ENCODE measurements at regions not wholly inside any gene's neighbourhood (a gene's known extent, or its start where the extent isn't known, plus 50 kb on each side); places are given as distances from the start of the nearest gene placed in this dataset.

DNA sequence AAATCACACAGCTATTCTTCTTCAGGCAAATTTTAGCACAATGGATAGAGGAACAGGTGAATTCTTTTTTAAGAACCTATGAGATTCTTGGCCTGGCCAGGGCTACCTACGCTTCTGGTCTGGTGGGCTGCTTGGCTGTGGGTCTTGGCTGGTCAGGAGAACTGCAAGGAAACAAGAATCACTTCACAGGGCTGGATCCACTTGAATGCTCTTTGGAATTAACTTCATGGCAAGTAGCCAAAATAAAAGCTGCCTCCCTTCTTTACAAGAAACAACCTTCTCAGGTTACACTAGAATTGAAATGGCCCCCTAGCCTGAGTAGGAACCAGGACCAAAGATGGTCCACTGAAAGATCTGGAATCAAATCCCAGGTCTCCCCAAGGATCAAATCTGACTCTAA, 519.1 kb downstream of the IQCM start:
- TF ChIP-seq NANOG (IDR thresholded peaks at IDR 0.05; ENCODE audit: insufficient read depth, low read depth, low read length, poor library complexity, severe bottlenecking) (no peak), RNF2 (IDR thresholded peaks at IDR 0.05; ENCODE audit: borderline replicate concordance, low read depth, low read length, missing control alignments, poor library complexity, severe bottlenecking) (no peak), RFX5 (IDR thresholded peaks at IDR 0.05; ENCODE audit: borderline replicate concordance, low read depth, low read length) (no peak), SP1 (IDR thresholded peaks at IDR 0.05; ENCODE audit: low read depth, low read length) (no peak), CREB1 (IDR thresholded peaks at IDR 0.05) (no peak), JUN (IDR thresholded peaks at IDR 0.05; ENCODE audit: low read depth, low read length) (no peak)
- Histone ChIP-seq H4K8ac (ENCODE audit: extremely low read depth, insufficient read depth, low read length) (no peak overlapping the region), H3K79me2 (ENCODE audit: control insufficient read depth in 1 of 2, insufficient read depth in 2 of 2, low read length in 2 of 2) (no peaks in the 10 kb centered on the region), H2BK5ac (ENCODE audit: low read depth, low read length) (no peak overlapping the region), H3K9ac (replicated peaks in 1 of 4; ENCODE audit: extremely low read depth in 1 of 4, low read depth in 3 of 4, low read length in 3 of 4) (no peak overlapping the region), H3K18ac (ENCODE audit: extremely low read depth, low read length) (no peak overlapping the region), H3K4me1 (replicated peaks in 1 of 4; ENCODE audit: control insufficient read depth in 3 of 4, insufficient read depth in 4 of 4, low read length in 3 of 4) (0 out of 7 replicates have a peak, but pooled peaks cover 0 to 2% (median 0%) of the 10 kb centered on the region in 4 experiments), H3K4me3 (ENCODE audit: extremely low read depth in 1 of 4, insufficient read depth in 2 of 4, low read depth in 3 of 4, low read length in 4 of 4) (no peak overlapping the region), H3K56ac (replicated peaks; ENCODE audit: insufficient read length, low read depth, low read length) (no peak overlapping the region), H2AFZ (ENCODE audit: low read length) (no peak overlapping the region), H2BK15ac (ENCODE audit: low read length) (no peak overlapping the region), H3K27ac (ENCODE audit: low read depth, low read length) (no peak overlapping the region), H4K5ac (ENCODE audit: insufficient read length, low read depth, low read length) (no peak overlapping the region), H2BK120ac (replicated peaks; ENCODE audit: low read depth, low read length) (no peak overlapping the region), H3K27me3 (replicated peaks in 1 of 4; ENCODE audit: control insufficient read depth in 3 of 4, extremely low read depth in 1 of 4, insufficient read depth in 3 of 4, low read length in 3 of 4) (no peaks in the 10 kb centered on the region), H2BK20ac (ENCODE audit: low read length) (no peak overlapping the region), H3K4me2 (ENCODE audit: insufficient read depth in 1 of 2, low read depth in 2 of 2, low read length in 2 of 2) (no peak overlapping the region), H3K14ac (ENCODE audit: insufficient read length) (no peak overlapping the region), H2BK12ac (ENCODE audit: low read depth, low read length) (no peak overlapping the region), H3K9me3 (ENCODE audit: insufficient read depth in 2 of 2, low read depth in 1 of 2, low read length in 1 of 2) (no peaks in the 10 kb centered on the region), H3K23me2 (ENCODE audit: low read depth, low read length) (no peaks in the 10 kb centered on the region), H3K23ac (ENCODE audit: insufficient read length) (no peak overlapping the region), H2AK5ac (ENCODE audit: low read depth, low read length) (no peak overlapping the region), H3K79me1 (ENCODE audit: low read depth, low read length) (no peaks in the 10 kb centered on the region), H3K36me3 (ENCODE audit: control insufficient read depth in 2 of 4, insufficient read depth in 4 of 4, low read length in 3 of 4) (no peaks in the 10 kb centered on the region), H3K4ac (replicated peaks; ENCODE audit: insufficient read length, low read depth, low read length) (no peak overlapping the region), H4K20me1 (replicated peaks in 1 of 2; ENCODE audit: control insufficient read depth in 1 of 2, insufficient read depth in 2 of 2, low read length in 2 of 2) (no peaks in the 10 kb centered on the region), H4K91ac (replicated peaks; ENCODE audit: insufficient read length, low read length) (no peak overlapping the region)
- 82% methylated on average over 1 of the region's 1 CpG; no CpG with 5 or more reads in 1 of the 2 experiments for WGBS, 2 experiments (ENCODE audit: extremely low coverage in 1 of 2, insufficient coverage in 1 of 2, insufficient read length in 1 of 2, insufficient replicate concordance in 2 of 2, low coverage in 1 of 2, low lambda C conversion rate in 2 of 2, missing lambda C conversion rate in 1 of 2)
- POLR2A ChIA-PET (ENCODE audit: partially characterized antibody) = no interaction called here
- FAIRE-seq (no peak), DNase-seq (ENCODE audit: low read depth in 1 of 2, low spot score in 2 of 2) (no peak)
- CTCF ChIA-PET (ENCODE audit: partially characterized antibody) = interaction anchor here (1.0 kb wide), 1 partner anchor 15 kb away, joined by 3 read pairs; no protein-coding TSS in a partner anchor

Data from H1 (cell line).